ENCODE measurements at regions not wholly inside any gene's neighbourhood (a gene's known extent, or its start where the extent isn't known, plus 50 kb on each side); places are given as distances from the start of the nearest gene placed in this dataset.

GRCh38 chr4:32569861-32570260 is 1849.7 kb downstream of the PCDH7 start:
- no peak for TF ChIP-seq CREB1 (IDR thresholded peaks at IDR 0.05; ENCODE audit: low read depth)
- TF ChIP-seq TCF12 (IDR thresholded peaks at IDR 0.05; ENCODE audit: low read depth) = no peak
- no peak for TF ChIP-seq ZBTB7A (IDR thresholded peaks at IDR 0.05; ENCODE audit: low read depth)
- TF ChIP-seq MAX (IDR thresholded peaks at IDR 0.05) = no peak
- no peak for TF ChIP-seq TEAD4 (IDR thresholded peaks at IDR 0.05)
- no peak for TF ChIP-seq EGR1 (IDR thresholded peaks at IDR 0.05)
- no peak for TF ChIP-seq YY1 (IDR thresholded peaks at IDR 0.05; ENCODE audit: low read depth)
- no peak for TF ChIP-seq CEBPB (IDR thresholded peaks at IDR 0.05)
- TF ChIP-seq RAD21 (IDR thresholded peaks at IDR 0.05; ENCODE audit: low read depth) = no peak

GRCh38 chr4:32572366-32572765 is 1852.2 kb downstream of the PCDH7 start:
- TF ChIP-seq MAX (IDR thresholded peaks at IDR 0.05) (no peak), FOXM1 (IDR thresholded peaks at IDR 0.05; ENCODE audit: borderline replicate concordance, low read depth) (no peak), CEBPB (IDR thresholded peaks at IDR 0.05) (no peak), RAD21 (IDR thresholded peaks at IDR 0.05; ENCODE audit: low read depth) (no peak), TAF1 (IDR thresholded peaks at IDR 0.05; ENCODE audit: low read depth) (no peak)

- no peak for TF ChIP-seq RAD21 (IDR thresholded peaks at IDR 0.05; ENCODE audit: low read depth)
- TF ChIP-seq REST (IDR thresholded peaks at IDR 0.05; ENCODE audit: low read depth) = no peak
- TF ChIP-seq TAF1 (IDR thresholded peaks at IDR 0.05; ENCODE audit: low read depth) = no peak
- no peak for TF ChIP-seq ZBTB7A (IDR thresholded peaks at IDR 0.05; ENCODE audit: low read depth)
- TF ChIP-seq NFIC (IDR thresholded peaks at IDR 0.05) = no peak
- TF ChIP-seq EP300 (IDR thresholded peaks at IDR 0.05; ENCODE audit: borderline replicate concordance) = no peak
- TF ChIP-seq FOXM1 (IDR thresholded peaks at IDR 0.05; ENCODE audit: borderline replicate concordance, low read depth) = no peak
- no peak for TF ChIP-seq CREB1 (IDR thresholded peaks at IDR 0.05; ENCODE audit: low read depth)
- no peak for TF ChIP-seq CEBPB (IDR thresholded peaks at IDR 0.05)
- no peak for TF ChIP-seq USF1 (IDR thresholded peaks at IDR 0.05)
- TF ChIP-seq TEAD4 (IDR thresholded peaks at IDR 0.05) = no peak
- TF ChIP-seq TCF12 (IDR thresholded peaks at IDR 0.05; ENCODE audit: low read depth) = no peak
- TF ChIP-seq YY1 (IDR thresholded peaks at IDR 0.05; ENCODE audit: low read depth) = no peak
- no peak for TF ChIP-seq EGR1 (IDR thresholded peaks at IDR 0.05)
- no peak for TF ChIP-seq MAX (IDR thresholded peaks at IDR 0.05)
These were observed 1854.6 kb downstream of the PCDH7 start for GRCh38 chr4:32574803-32575202.

- TF ChIP-seq NFIC (IDR thresholded peaks at IDR 0.05) (no peak), FOXM1 (IDR thresholded peaks at IDR 0.05; ENCODE audit: borderline replicate concordance, low read depth) (no peak), USF1 (IDR thresholded peaks at IDR 0.05) (no peak), YY1 (IDR thresholded peaks at IDR 0.05; ENCODE audit: low read depth) (no peak), CEBPB (IDR thresholded peaks at IDR 0.05) (no peak), CREB1 (IDR thresholded peaks at IDR 0.05; ENCODE audit: low read depth) (no peak), MAX (IDR thresholded peaks at IDR 0.05) (no peak), EGR1 (IDR thresholded peaks at IDR 0.05) (no peak), TCF12 (IDR thresholded peaks at IDR 0.05; ENCODE audit: low read depth) (no peak), ZBTB7A (IDR thresholded peaks at IDR 0.05; ENCODE audit: low read depth) (no peak), EP300 (IDR thresholded peaks at IDR 0.05; ENCODE audit: borderline replicate concordance) (no peak), REST (IDR thresholded peaks at IDR 0.05; ENCODE audit: low read depth) (no peak), TEAD4 (IDR thresholded peaks at IDR 0.05) (no peak), RAD21 (IDR thresholded peaks at IDR 0.05; ENCODE audit: low read depth) (no peak), TAF1 (IDR thresholded peaks at IDR 0.05; ENCODE audit: low read depth) (no peak)
These were observed 1868.9 kb downstream of the PCDH7 start for GRCh38 chr4:32589097-32589496.

- TF ChIP-seq TAF1 (IDR thresholded peaks at IDR 0.05; ENCODE audit: low read depth) (no peak), USF1 (IDR thresholded peaks at IDR 0.05) (no peak), RAD21 (IDR thresholded peaks at IDR 0.05; ENCODE audit: low read depth) (no peak), FOXM1 (IDR thresholded peaks at IDR 0.05; ENCODE audit: borderline replicate concordance, low read depth) (no peak), TEAD4 (IDR thresholded peaks at IDR 0.05) (no peak), CEBPB (IDR thresholded peaks at IDR 0.05) (no peak), YY1 (IDR thresholded peaks at IDR 0.05; ENCODE audit: low read depth) (no peak), EP300 (IDR thresholded peaks at IDR 0.05; ENCODE audit: borderline replicate concordance) (no peak), ZBTB7A (IDR thresholded peaks at IDR 0.05; ENCODE audit: low read depth) (no peak), MAX (IDR thresholded peaks at IDR 0.05) (no peak), NFIC (IDR thresholded peaks at IDR 0.05) (no peak), EGR1 (IDR thresholded peaks at IDR 0.05) (no peak), CREB1 (IDR thresholded peaks at IDR 0.05; ENCODE audit: low read depth) (no peak), TCF12 (IDR thresholded peaks at IDR 0.05; ENCODE audit: low read depth) (no peak), REST (IDR thresholded peaks at IDR 0.05; ENCODE audit: low read depth) (no peak)
These were observed 1869.7 kb downstream of the PCDH7 start for GRCh38 chr4:32589853-32590252.
